ENCODE measurements at regions not wholly inside any gene's neighbourhood (a gene's known extent, or its start where the extent isn't known, plus 50 kb on each side); places are given as distances from the start of the nearest gene placed in this dataset.

DNA sequence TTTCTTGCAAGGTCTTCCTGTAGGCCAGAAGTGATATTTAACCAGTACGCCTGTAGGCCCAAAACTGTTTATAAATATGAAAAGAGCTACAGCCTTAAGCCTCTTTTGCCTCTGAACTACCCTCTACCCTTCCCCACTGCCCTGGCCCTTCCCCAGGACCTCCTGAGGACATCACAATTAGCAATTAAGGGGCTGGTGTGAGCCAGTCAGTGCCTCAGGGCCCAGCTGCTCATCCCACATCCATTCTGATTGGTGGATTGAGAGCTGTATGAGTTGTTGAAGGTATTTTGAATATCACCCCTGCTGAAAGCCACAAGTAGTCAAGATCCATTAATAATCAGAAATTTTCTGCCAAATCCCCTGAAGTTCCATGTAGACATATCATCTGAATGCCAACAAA is 126.3 kb upstream of the TACR1 start:
- Mint-ChIP-seq H3K4me3 (no peak overlapping the region), H3K9me3 (peaks cover 0 to 7% (median 3%) of the 10 kb centered on the region in 11 donors), H3K27ac (no peak overlapping the region), H3K36me3 (peaks cover 0 to 24% (median 9%) of the 10 kb centered on the region in 5 donors), H3K4me1 (peaks cover 0 to 25% (median 5%) of the 10 kb centered on the region in 7 donors), H3K27me3 (peaks cover 0 to 3% (median 0%) of the 10 kb centered on the region in 5 donors)
- no peak for DNase-seq
- POLR2A ChIA-PET = no interaction called here
- Histone ChIP-seq H3K27ac (ENCODE audit: low read depth, low read length) (no peak overlapping the region), H3K4me3 (ENCODE audit: low read length) (no peak overlapping the region), H3K36me3 (ENCODE audit: control insufficient read depth in 2 of 3, insufficient read depth in 3 of 3, low read length in 3 of 3) (no peaks in the 10 kb centered on the region), H3K27me3 (ENCODE audit: control insufficient read depth in 2 of 2, insufficient read depth in 2 of 2, low read length in 2 of 2) (no peaks in the 10 kb centered on the region), H3K9me3 (ENCODE audit: control insufficient read depth in 2 of 3, low read length in 3 of 3) (no peaks in the 10 kb centered on the region), H3K4me1 (ENCODE audit: control insufficient read depth in 2 of 2, insufficient read depth in 2 of 2, low read length in 2 of 2) (no peaks in the 10 kb centered on the region)
- no peak for ATAC-seq
- intact Hi-C loops (cut with micrococcal nuclease) = no loop called here
- CTCF ChIA-PET = no interaction called here

DNA sequence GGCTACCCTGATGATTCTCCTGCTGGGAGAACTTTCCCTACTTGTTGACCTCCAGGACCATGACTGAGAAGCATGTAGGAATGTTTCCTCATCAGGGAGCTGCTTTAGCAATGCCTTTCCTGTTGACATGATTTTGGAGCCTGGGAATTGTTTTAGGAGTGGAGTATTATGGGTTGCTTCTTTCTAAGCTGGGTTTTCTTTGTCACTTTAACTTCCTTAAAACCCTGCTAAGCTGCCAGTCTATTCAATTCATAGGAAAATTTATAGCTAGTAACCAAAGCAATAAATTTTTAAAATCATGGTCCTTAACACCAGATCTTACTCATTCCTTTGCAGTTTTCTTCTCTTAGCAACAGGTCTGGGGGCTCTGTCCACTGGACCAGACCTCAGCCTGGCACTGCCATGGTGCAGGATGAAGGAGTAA is 125.6 kb upstream of the TACR1 start:
- intact Hi-C loops (cut with micrococcal nuclease) = no loop called here
- Mint-ChIP-seq H3K4me1 (peaks cover 0 to 25% (median 5%) of the 10 kb centered on the region in 7 donors), H3K36me3 (peaks cover 0 to 24% (median 9%) of the 10 kb centered on the region in 5 donors), H3K9me3 (peaks cover 0 to 7% (median 2%) of the 10 kb centered on the region in 11 donors), H3K4me3 (no peak overlapping the region), H3K27me3 (peaks cover 0 to 3% (median 0%) of the 10 kb centered on the region in 5 donors), H3K27ac (no peak overlapping the region)
- Histone ChIP-seq H3K9me3 (ENCODE audit: control insufficient read depth in 2 of 3, low read length in 3 of 3) (no peaks in the 10 kb centered on the region), H3K27ac (ENCODE audit: low read depth, low read length) (no peak overlapping the region), H3K36me3 (ENCODE audit: control insufficient read depth in 2 of 3, insufficient read depth in 3 of 3, low read length in 3 of 3) (no peaks in the 10 kb centered on the region), H3K27me3 (ENCODE audit: control insufficient read depth in 2 of 2, insufficient read depth in 2 of 2, low read length in 2 of 2) (no peaks in the 10 kb centered on the region), H3K4me1 (ENCODE audit: control insufficient read depth in 2 of 2, insufficient read depth in 2 of 2, low read length in 2 of 2) (no peaks in the 10 kb centered on the region), H3K4me3 (ENCODE audit: low read length) (no peak overlapping the region)
- POLR2A ChIA-PET = no interaction called here
- CTCF ChIA-PET = no interaction called here
- no peak for DNase-seq
- ATAC-seq = no peak

DNA sequence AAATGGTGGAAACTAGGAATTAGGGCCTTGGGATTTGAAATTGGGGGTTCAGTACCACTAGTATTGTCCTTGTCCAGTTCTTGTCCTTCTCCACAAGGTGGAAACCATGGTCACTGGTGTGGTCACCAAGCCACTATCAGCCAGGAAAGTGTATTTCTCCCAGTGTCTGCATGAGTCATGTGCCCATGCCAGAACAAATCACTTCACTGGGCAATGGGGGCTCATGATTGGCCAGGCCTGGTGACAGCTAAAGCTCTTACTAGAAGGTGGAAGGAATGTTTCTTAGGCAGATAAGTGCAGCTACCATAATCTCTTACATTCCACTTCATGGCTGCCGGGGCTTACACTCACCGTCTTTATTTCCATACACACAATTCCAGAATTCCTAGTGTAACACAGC is 124.8 kb upstream of the TACR1 start:
- ChIA-PET CTCF (interaction anchor here (1.3 kb wide), 1 partner anchor 10 kb away, joined by 3 read pairs; no protein-coding TSS in a partner anchor), POLR2A (no interaction called here)
- no peak overlapping the region for H3K4me3 ChIP-seq (ENCODE audit: low read length)
- H3K4me1 ChIP-seq (ENCODE audit: control insufficient read depth in 2 of 2, insufficient read depth in 2 of 2, low read length in 2 of 2) = no peaks in the 10 kb centered on the region
- Mint-ChIP-seq H3K27ac (no peak overlapping the region), H3K4me3 (no peak overlapping the region), H3K36me3 (peaks cover 0 to 19% (median 8%) of the 10 kb centered on the region in 5 donors), H3K4me1 (peaks cover 0 to 25% (median 5%) of the 10 kb centered on the region in 7 donors), H3K9me3 (peaks cover 0 to 3% (median under 1%) of the 10 kb centered on the region in 11 donors), H3K27me3 (peaks cover 0 to 3% (median 0%) of the 10 kb centered on the region in 5 donors)
- intact Hi-C loops (cut with micrococcal nuclease) = no loop called here
- no peaks in the 10 kb centered on the region for H3K27me3 ChIP-seq (ENCODE audit: control insufficient read depth in 2 of 2, insufficient read depth in 2 of 2, low read length in 2 of 2)
- no peak overlapping the region for H3K27ac ChIP-seq (ENCODE audit: low read depth, low read length)
- no peaks in the 10 kb centered on the region for H3K9me3 ChIP-seq (ENCODE audit: control insufficient read depth in 2 of 3, low read length in 3 of 3)
- DNase-seq (no peak), ATAC-seq (no peak)
- H3K36me3 ChIP-seq (ENCODE audit: control insufficient read depth in 2 of 3, insufficient read depth in 3 of 3, low read length in 3 of 3) = no peaks in the 10 kb centered on the region

DNA sequence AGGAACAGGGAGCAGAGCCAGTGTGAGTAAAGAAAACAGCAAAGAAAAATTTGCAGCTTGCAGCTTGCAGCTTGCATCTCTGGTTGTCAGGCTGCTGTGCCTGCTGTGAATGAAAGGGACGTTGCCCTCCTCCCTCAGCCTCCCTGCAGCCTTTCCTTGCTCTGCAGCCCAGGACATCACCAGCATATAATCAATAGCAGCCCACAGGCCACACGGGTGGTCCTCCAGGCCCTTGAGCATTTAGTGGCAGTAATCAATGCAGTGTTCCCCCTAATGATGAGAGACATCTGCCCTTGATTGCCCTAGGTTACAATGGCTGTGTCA is 122.2 kb upstream of the TACR1 start:
- Mint-ChIP-seq H3K4me1 (peaks cover 0 to 19% (median 5%) of the 10 kb centered on the region in 7 donors), H3K27ac (no peak overlapping the region), H3K4me3 (no peak overlapping the region), H3K9me3 (no peaks in the 10 kb centered on the region), H3K36me3 (peaks cover 0 to 20% (median 0%) of the 10 kb centered on the region in 5 donors), H3K27me3 (no peaks in the 10 kb centered on the region)
- ChIA-PET CTCF (no interaction called here), POLR2A (no interaction called here)
- Histone ChIP-seq H3K4me3 (ENCODE audit: low read length) (no peak overlapping the region), H3K4me1 (ENCODE audit: control insufficient read depth in 2 of 2, insufficient read depth in 2 of 2, low read length in 2 of 2) (no peaks in the 10 kb centered on the region), H3K27me3 (ENCODE audit: control insufficient read depth in 2 of 2, insufficient read depth in 2 of 2, low read length in 2 of 2) (no peaks in the 10 kb centered on the region), H3K36me3 (ENCODE audit: control insufficient read depth in 2 of 3, insufficient read depth in 3 of 3, low read length in 3 of 3) (no peaks in the 10 kb centered on the region), H3K9me3 (ENCODE audit: control insufficient read depth in 2 of 3, low read length in 3 of 3) (no peaks in the 10 kb centered on the region), H3K27ac (ENCODE audit: low read depth, low read length) (no peak overlapping the region)
- no peak for ATAC-seq
- intact Hi-C loops (cut with micrococcal nuclease) = no loop called here
- no peak for DNase-seq

DNA sequence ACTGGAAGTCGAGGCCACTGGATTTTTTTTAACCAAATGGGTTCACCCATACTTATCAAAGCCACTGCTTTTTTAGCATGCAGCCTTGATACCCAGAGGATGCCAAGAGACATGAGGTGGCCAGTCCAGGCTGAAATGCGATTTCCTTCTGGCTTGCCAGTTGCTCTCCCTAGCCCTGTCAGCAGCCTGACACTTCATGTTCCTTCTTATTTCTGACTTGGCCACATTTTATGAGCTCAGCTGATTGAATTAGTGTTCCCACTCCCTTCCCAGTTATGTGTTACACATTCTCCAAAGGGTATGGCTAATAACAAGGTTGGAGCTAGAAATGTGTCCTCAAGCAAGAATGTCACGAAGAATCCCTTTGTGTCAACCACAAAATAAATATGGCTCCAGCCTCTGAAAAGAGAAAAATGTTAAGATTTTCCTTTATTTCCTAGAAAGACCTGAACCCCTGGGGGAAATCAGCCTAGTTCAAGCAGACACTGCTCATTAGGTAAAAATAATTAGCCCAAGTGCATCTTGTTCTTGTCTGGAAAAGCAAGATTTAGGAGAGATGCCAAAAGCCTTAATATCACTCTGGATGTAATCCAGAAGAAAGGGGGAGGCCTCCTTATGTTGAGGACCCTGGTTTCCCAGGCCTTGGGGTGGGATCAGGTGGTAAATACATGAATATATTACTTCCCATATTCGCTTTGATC is 121.7 kb upstream of the TACR1 start:
- CTCF ChIA-PET = no interaction called here
- no peak overlapping the region for H3K4me3 ChIP-seq (ENCODE audit: low read length)
- no peak for DNase-seq

DNA sequence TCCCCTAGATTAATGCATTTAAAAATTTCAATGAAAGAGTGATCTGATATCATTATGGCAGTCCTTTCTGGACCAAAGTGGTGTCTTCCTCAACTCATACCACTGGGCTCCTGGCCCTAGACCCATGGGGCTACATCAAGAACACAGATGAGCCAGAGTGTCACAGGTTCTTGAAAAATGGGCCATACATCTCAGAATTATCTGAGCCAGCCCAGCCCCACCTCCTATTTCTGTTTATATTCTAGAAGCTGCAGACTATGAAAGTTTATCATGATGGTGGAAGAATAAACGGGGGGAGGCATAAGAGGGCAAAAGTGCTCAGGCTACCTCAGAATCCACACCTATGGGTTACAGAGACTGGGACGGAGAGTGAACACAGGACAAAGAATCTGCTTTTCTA is 120.6 kb upstream of the TACR1 start:
- POLR2A ChIA-PET = no interaction called here
- H3K27ac ChIP-seq (ENCODE audit: low read depth, low read length) = no peak overlapping the region
- CTCF ChIA-PET = no interaction called here
- no peaks in the 10 kb centered on the region for H3K4me1 ChIP-seq (ENCODE audit: control insufficient read depth in 2 of 2, insufficient read depth in 2 of 2, low read length in 2 of 2)
- H3K4me3 ChIP-seq (ENCODE audit: low read length) = no peak overlapping the region
- no peaks in the 10 kb centered on the region for H3K27me3 Mint-ChIP-seq
- H3K4me3 Mint-ChIP-seq = no peak overlapping the region
- H3K9me3 Mint-ChIP-seq = peaks cover 0 to 1% (median 0%) of the 10 kb centered on the region in 11 donors
- no peaks in the 10 kb centered on the region for H3K9me3 ChIP-seq (ENCODE audit: control insufficient read depth in 2 of 3, low read length in 3 of 3)
- H3K36me3 ChIP-seq (ENCODE audit: control insufficient read depth in 2 of 3, insufficient read depth in 3 of 3, low read length in 3 of 3) = no peaks in the 10 kb centered on the region
- no peaks in the 10 kb centered on the region for H3K27me3 ChIP-seq (ENCODE audit: control insufficient read depth in 2 of 2, insufficient read depth in 2 of 2, low read length in 2 of 2)
- ATAC-seq (no peak), DNase-seq (no peak)
- H3K27ac Mint-ChIP-seq = no peak overlapping the region
- intact Hi-C loops (cut with micrococcal nuclease) = no loop called here
- H3K4me1 Mint-ChIP-seq = peaks cover 0 to 8% (median 0%) of the 10 kb centered on the region in 7 donors
- peaks cover 0 to 23% (median under 1%) of the 10 kb centered on the region in 5 donors for H3K36me3 Mint-ChIP-seq

More for the DNA sequence above, 121.7 kb upstream of the TACR1 start:
- peaks cover 0 to 20% (median 0%) of the 10 kb centered on the region in 5 donors for H3K36me3 Mint-ChIP-seq
- Histone ChIP-seq H3K4me1 (ENCODE audit: control insufficient read depth in 2 of 2, insufficient read depth in 2 of 2, low read length in 2 of 2) (no peaks in the 10 kb centered on the region), H3K36me3 (ENCODE audit: control insufficient read depth in 2 of 3, insufficient read depth in 3 of 3, low read length in 3 of 3) (no peaks in the 10 kb centered on the region), H3K27ac (ENCODE audit: low read depth, low read length) (no peak overlapping the region), H3K9me3 (ENCODE audit: control insufficient read depth in 2 of 3, low read length in 3 of 3) (no peaks in the 10 kb centered on the region), H3K27me3 (ENCODE audit: control insufficient read depth in 2 of 2, insufficient read depth in 2 of 2, low read length in 2 of 2) (no peaks in the 10 kb centered on the region)
- H3K4me3 Mint-ChIP-seq = no peak overlapping the region
- intact Hi-C loops (cut with micrococcal nuclease) = no loop called here
- no peaks in the 10 kb centered on the region for H3K9me3 Mint-ChIP-seq
- no peak overlapping the region for H3K27ac Mint-ChIP-seq
- no peaks in the 10 kb centered on the region for H3K27me3 Mint-ChIP-seq
- POLR2A ChIA-PET = no interaction called here
- ATAC-seq = no peak
- H3K4me1 Mint-ChIP-seq = peaks cover 0 to 17% (median 5%) of the 10 kb centered on the region in 7 donors

DNA sequence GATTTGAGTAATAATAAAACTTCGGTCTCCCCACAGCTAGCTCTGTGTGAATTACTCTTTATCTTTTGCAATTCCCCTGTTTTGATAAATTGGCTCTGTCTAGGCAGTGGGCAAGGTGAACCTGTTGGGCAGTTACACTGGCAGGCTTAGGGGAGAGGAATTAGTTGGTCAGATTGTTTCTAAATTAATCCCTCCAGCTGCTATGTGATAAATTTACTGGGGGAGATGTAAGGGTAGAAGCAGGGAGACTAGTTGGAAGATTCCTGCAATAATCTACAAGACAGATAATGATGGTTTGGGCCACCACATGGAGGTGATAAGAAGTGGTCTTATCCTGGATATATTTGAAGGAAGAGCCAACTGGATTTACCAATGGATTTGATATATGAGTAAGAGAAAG is 118.5 kb upstream of the TACR1 start:
- no peaks in the 10 kb centered on the region for H3K27me3 ChIP-seq (ENCODE audit: control insufficient read depth in 2 of 2, insufficient read depth in 2 of 2, low read length in 2 of 2)
- CTCF ChIA-PET = no interaction called here
- peaks cover 0 to 32% (median 10%) of the 10 kb centered on the region in 5 donors for H3K36me3 Mint-ChIP-seq
- H3K4me3 Mint-ChIP-seq = no peak overlapping the region
- H3K4me1 Mint-ChIP-seq = peaks cover 0 to 4% (median 0%) of the 10 kb centered on the region in 7 donors
- DNase-seq (no peak), ATAC-seq (no peak)
- H3K27me3 Mint-ChIP-seq = no peaks in the 10 kb centered on the region
- H3K27ac Mint-ChIP-seq = no peak overlapping the region
- no peaks in the 10 kb centered on the region for H3K4me1 ChIP-seq (ENCODE audit: control insufficient read depth in 2 of 2, insufficient read depth in 2 of 2, low read length in 2 of 2)
- POLR2A ChIA-PET = no interaction called here
- no peak overlapping the region for H3K4me3 ChIP-seq (ENCODE audit: low read length)
- no peak overlapping the region for H3K27ac ChIP-seq (ENCODE audit: low read depth, low read length)
- no peaks in the 10 kb centered on the region for H3K36me3 ChIP-seq (ENCODE audit: control insufficient read depth in 2 of 3, insufficient read depth in 3 of 3, low read length in 3 of 3)
- H3K9me3 Mint-ChIP-seq = peaks cover 0 to 1% (median 0%) of the 10 kb centered on the region in 11 donors
- no peaks in the 10 kb centered on the region for H3K9me3 ChIP-seq (ENCODE audit: control insufficient read depth in 2 of 3, low read length in 3 of 3)
- intact Hi-C loops (cut with micrococcal nuclease) = no loop called here

Measured in naive thymus-derived CD4-positive, alpha-beta T cell (primary cell).